Fibroblast of villous mesenchyme (primary cell): ENCODE measurements at regions not wholly inside any gene's neighbourhood (a gene's known extent, or its start where the extent isn't known, plus 50 kb on each side); places are given as distances from the start of the nearest gene placed in this dataset.

Source experiments
- DNase-seq: peaks from one replicate; pipeline ENCODE4 v3.0.0-alpha.2; 2010; ENCODE audit warnings: low read depth
- H3K4me3 ChIP-seq: 2 replicates; pipeline ENCODE4 v1.5.1; 2011; ENCODE audit warnings: low read depth, mild to moderate bottlenecking, low read length
- CTCF ChIP-seq: IDR thresholded peaks from 2 replicates; pipeline ENCODE4 v1.5.1; 2012; ENCODE audit warnings: low read depth, mild to moderate bottlenecking, low read length; ENCODE audit not compliant: insufficient read depth

- H3K4me3 ChIP-seq, result no peak overlapping the region
- no peak for TF ChIP-seq CTCF
- DNase-seq, result no peak
Observed at GRCh38 chr13:65985612-65986011, 1244.5 kb downstream of the PCDH9 start.

- DNase-seq, result no peak
- no peak for TF ChIP-seq CTCF
Observed at GRCh38 chr13:65977525-65977924, 1252.6 kb downstream of the PCDH9 start.

GRCh38 chr13:65971541-65971940 is 1258.6 kb downstream of the PCDH9 start:
- no peak overlapping the region for H3K4me3 ChIP-seq
- no peak for DNase-seq
- TF ChIP-seq CTCF, result no peak

More at GRCh38 chr13:65977525-65977924, 1252.6 kb downstream of the PCDH9 start:
- H3K4me3 ChIP-seq, result no peak overlapping the region

- TF ChIP-seq CTCF, result peak; percentile 33
- DNase-seq, result peak; percentile 15
- H3K4me3 ChIP-seq, result no peak overlapping the region
Observed at GRCh38 chr13:65966991-65967451, 1263.1 kb downstream of the PCDH9 start.

- TF ChIP-seq CTCF, result no peak
- no peak overlapping the region for H3K4me3 ChIP-seq
- DNase-seq, result peak; percentile 41
Observed at GRCh38 chr13:65965501-65965900, 1264.6 kb downstream of the PCDH9 start.

GRCh38 chr13:65964672-65965071 is 1265.5 kb downstream of the PCDH9 start:
- TF ChIP-seq CTCF, result no peak
- DNase-seq, result no peak
- no peak overlapping the region for H3K4me3 ChIP-seq

- H3K4me3 ChIP-seq, result no peak overlapping the region
- TF ChIP-seq CTCF, result no peak
- peak; percentile 4 for DNase-seq
Observed at GRCh38 chr13:65959305-65959704, 1270.8 kb downstream of the PCDH9 start.
